HCT116 (cell line): ENCODE measurements at regions not wholly inside any gene's neighbourhood (a gene's known extent, or its start where the extent isn't known, plus 50 kb on each side); places are given as distances from the start of the nearest gene placed in this dataset.

ENCODE experiments used
- ATAC-seq: fragments of 200-7000 bp; cut with Tn5 transposase; 2 replicates; pipeline ENCODE4 v1.9.1; 2020; ENCODE audit warnings: mild to moderate bottlenecking, moderate library complexity
- BruUV-seq: library from RNA; stranded (reverse); fragments of 400-500 nt; replicated peaks from 2 replicates; lab custom pipeline; 2021; lab: Mats Ljungman, UMichigan
- CTCF ChIA-PET: fragments of 300-600 bp; sonication (Branson Sonifier 250); formaldehyde crosslinking; loops from one replicate; lab custom pipeline; 2021; ENCODE audit warnings: antibody characterized with exemption; lab: Charles Lee
- POLR2A ChIA-PET: fragments of 300-600, 350-600 bp; sonication (Branson Sonifier 250); formaldehyde crosslinking; loops from one replicate; lab custom pipeline; 2021; ENCODE audit warnings: antibody characterized with exemption; lab: Charles Lee
- RAD21 ChIA-PET, 2 experiments: fragments of 300-600 bp; sonication (Branson Sonifier 250); formaldehyde crosslinking; loops; one replicate each; lab custom pipeline; 2023; ENCODE audit warnings: low total read pairs in 2 of 2; ENCODE audit not compliant: uncharacterized antibody in 2 of 2, unreplicated experiment in 2 of 2, low non-redundant PET in 1 of 2; lab: Charles Lee
- DNase-seq: peaks from one replicate; pipeline ENCODE4 v3.0.0-alpha.2; 2010; ENCODE audit warnings: low read depth, low spot score
- H2AFZ ChIP-seq: fragments of 200-600 bp; shearing (Covaris generic), sonication (generic); 2 replicates; pipeline ENCODE4 v1.6.1; 2017; ENCODE audit warnings: low read depth, mixed run types, mixed read lengths, antibody characterized with exemption, low read length; ENCODE audit not compliant: poor library complexity, severe bottlenecking
- H3K27ac ChIP-seq: 2 replicates; pipeline ENCODE4 v1.5.1; 2012; ENCODE audit warnings: low read depth, low read length
- H3K27me3 ChIP-seq: fragments of 200-600 bp; sonication (generic); 2 replicates; pipeline ENCODE4 v1.6.1; 2016; ENCODE audit warnings: mixed run types, low read length, mixed read lengths; ENCODE audit not compliant: insufficient read depth
- H3K36me3 ChIP-seq, 2 experiments: fragments of 200-500 bp in 1 of 2; fragments of 200-600 bp in 1 of 2; sonication (Bioruptor generic) in 1 of 2; sonication (generic) in 1 of 2; 2 replicates each; pipeline versions ENCODE4 v1.5.1 to v1.6.1; 2014 to 2016; ENCODE audit warnings: low read length in 2 of 2, inconsistent platforms in 1 of 2, mixed read lengths in 1 of 2, mixed run types in 1 of 2; ENCODE audit not compliant: insufficient read depth in 2 of 2, control insufficient read depth in 1 of 2
- H3K4me1 ChIP-seq, 2 experiments: fragments of 200-600 bp in 1 of 2; sonication (generic) in 1 of 2; 2 replicates each; pipeline versions ENCODE4 v1.5.1 to v1.6.1; 2012 to 2017; ENCODE audit warnings: low read length in 2 of 2, inconsistent platforms in 1 of 2, mild to moderate bottlenecking in 1 of 2, mixed read lengths in 1 of 2, mixed run types in 1 of 2, moderate library complexity in 1 of 2; ENCODE audit not compliant: insufficient read depth in 2 of 2, control insufficient read depth in 1 of 2
- H3K4me2 ChIP-seq: fragments of 200-600 bp; sonication (generic); 2 replicates; pipeline ENCODE4 v1.6.1; 2017; ENCODE audit warnings: mixed run types, low read length, mixed read lengths
- H3K4me3 ChIP-seq, 2 experiments: fragments of 200-600 bp in 1 of 2; sonication (generic) in 1 of 2; replicated peaks in 1 of 2; 2 replicates each; pipeline ENCODE4 v1.5.1; 2011 to 2016; ENCODE audit warnings: low read length in 2 of 2, control low read depth in 1 of 2, low read depth in 1 of 2, mild to moderate bottlenecking in 1 of 2, mixed read lengths in 1 of 2, mixed run types in 1 of 2
- H3K79me2 ChIP-seq: fragments of 200-600 bp; sonication (generic); 2 replicates; pipeline ENCODE4 v1.6.1; 2017; ENCODE audit warnings: mild to moderate bottlenecking, mixed run types, low read length, moderate library complexity, mixed read lengths; ENCODE audit not compliant: insufficient read depth
- H3K9ac ChIP-seq: fragments of 200-600 bp; sonication (generic); 2 replicates; pipeline ENCODE4 v1.6.1; 2016; ENCODE audit warnings: low read length, mixed read lengths
- H3K9me2 ChIP-seq: fragments of 200-600 bp; sonication (generic), shearing (Covaris generic); 2 replicates; pipeline ENCODE4 v1.6.1; 2017; ENCODE audit warnings: mixed run types, mild to moderate bottlenecking, moderate library complexity; ENCODE audit not compliant: insufficient read depth
- H3K9me3 ChIP-seq, 2 experiments: fragments of 200-500 bp in 1 of 2; fragments of 200-600 bp in 1 of 2; sonication (Bioruptor generic) in 1 of 2; sonication (generic) in 1 of 2; 2 replicates each; pipeline ENCODE4 v1.6.1; 2014 to 2017; ENCODE audit warnings: low read length in 2 of 2, mixed read lengths in 2 of 2, inconsistent platforms in 1 of 2, low read depth in 1 of 2, mild to moderate bottlenecking in 1 of 2, mixed run types in 1 of 2, moderate library complexity in 1 of 2; ENCODE audit not compliant: control insufficient read depth in 1 of 2, insufficient read depth in 1 of 2
- H4K20me1 ChIP-seq: fragments of 200-600 bp; sonication (generic), shearing (Covaris generic); 2 replicates; pipeline ENCODE4 v1.6.1; 2017; ENCODE audit warnings: mixed run types, mild to moderate bottlenecking, moderate library complexity; ENCODE audit not compliant: insufficient read depth
- EGR1 ChIP-seq: IDR thresholded peaks from 2 replicates; pipeline ENCODE4 v1.6.1; 2012; ENCODE audit warnings: low read depth
- ELF1 ChIP-seq: IDR thresholded peaks from 2 replicates; pipeline ENCODE4 v1.6.1; 2012; ENCODE audit warnings: low read depth, borderline replicate concordance
- EZH2 ChIP-seq: fragments of 200-600 bp; sonication (generic); IDR thresholded peaks from 2 replicates; pipeline ENCODE4 v1.6.1; 2017; ENCODE audit warnings: antibody characterized with exemption, mixed run types
- EZH2phosphoT487 ChIP-seq: fragments of 200-600 bp; IDR thresholded peaks from 2 replicates; pipeline ENCODE4 v1.6.1; 2018; ENCODE audit warnings: antibody characterized with exemption, borderline replicate concordance
- FOSL1 ChIP-seq: IDR thresholded peaks from 2 replicates; pipeline ENCODE4 v1.6.1; 2012; ENCODE audit warnings: low read depth
- JUND ChIP-seq: IDR thresholded peaks from 2 replicates; pipeline ENCODE4 v1.6.1; 2012
- POLR2A ChIP-seq: IDR thresholded peaks from 2 replicates; pipeline ENCODE4 v1.7.0; 2011; ENCODE audit warnings: borderline replicate concordance; ENCODE audit not compliant: insufficient read depth, insufficient read length; ENCODE audit errors: extremely low read depth
- RAD21 ChIP-seq: IDR thresholded peaks from 2 replicates; pipeline ENCODE4 v1.6.1; 2012; ENCODE audit warnings: low read depth, mild to moderate bottlenecking
- SRF ChIP-seq: IDR thresholded peaks from 2 replicates; pipeline ENCODE4 v1.6.1; 2012; ENCODE audit warnings: low read depth
- YY1 ChIP-seq: IDR thresholded peaks from 2 replicates; pipeline ENCODE4 v1.6.1; 2011; ENCODE audit warnings: low read length, low read depth, moderate library complexity, mild to moderate bottlenecking; ENCODE audit not compliant: insufficient replicate concordance; ENCODE audit errors: extremely low read depth
- intact Hi-C: fragments of 100-400 bp; cut with micrococcal nuclease; formaldehyde crosslinking; loops from 2 replicates; pipeline ENCODE4 v1.10.0; 2022
- TF ChIP-seq, protein P1 (sequence below): IDR thresholded peaks from 2 replicates; pipeline ENCODE4 v1.6.1; 2012; ENCODE audit warnings: low read depth
- TF ChIP-seq, protein P2 (sequence below), 3 experiments: fragments of 200-600 bp in 1 of 3; sonication (generic) in 1 of 3; IDR thresholded peaks in 2 of 3; conservative IDR thresholded peaks in 1 of 3; 2 replicates each; pipeline ENCODE4 v1.5.1; 2012 to 2017; ENCODE audit warnings: low read depth in 2 of 3, low read length in 2 of 3, antibody characterized with exemption in 1 of 3, borderline replicate concordance in 1 of 3, control low read depth in 1 of 3, mild to moderate bottlenecking in 1 of 3, mixed read lengths in 1 of 3, mixed run types in 1 of 3, moderate library complexity in 1 of 3; ENCODE audit not compliant: insufficient read depth in 1 of 3

DNA sequence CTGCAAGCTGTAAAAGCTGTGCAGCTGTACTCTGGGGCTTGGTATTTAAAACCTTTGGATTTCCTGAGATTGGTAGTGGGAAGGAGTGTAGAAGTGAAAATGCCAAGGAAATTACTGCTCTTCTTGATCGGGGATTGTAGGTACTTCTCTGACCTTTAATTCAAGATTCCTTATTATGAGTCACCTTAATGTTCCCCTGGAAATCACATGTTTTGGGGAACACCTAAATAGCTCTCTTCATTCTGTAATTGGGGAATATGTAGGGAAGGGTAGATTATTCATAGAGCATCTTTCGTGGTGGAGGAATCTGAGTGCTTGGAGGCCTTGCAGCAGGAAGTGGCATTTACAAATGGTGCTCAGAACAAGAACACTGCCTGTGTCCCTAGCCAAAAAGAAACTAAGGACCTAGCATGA, 137.8 kb downstream of the UCHL1 start:
- RAD21 ChIA-PET, result no interaction called here
- ATAC-seq (no peak), DNase-seq (no peak)
- Histone ChIP-seq H3K27me3 (no peaks in the 10 kb centered on the region), H3K27ac (no peak overlapping the region), H3K36me3 (no peaks in the 10 kb centered on the region), H4K20me1 (no peaks in the 10 kb centered on the region), H3K4me1 (peaks cover 5 to 10% of the 10 kb centered on the region in 2 experiments; a peak in 3 of 4 replicates), H2AFZ (no peak overlapping the region), H3K79me2 (no peaks in the 10 kb centered on the region), H3K9me2 (no peaks in the 10 kb centered on the region), H3K4me3 (no peak overlapping the region), H3K4me2 (peak overlapping the region; percentile 20; the same call in 1 of the 2 replicates), H3K9ac (no peak overlapping the region), H3K9me3 (no peaks in the 10 kb centered on the region)
- CTCF ChIA-PET, result no interaction called here
- no TSS peak for BruUV-seq
- TF ChIP-seq FOSL1 (no peak), POLR2A (no peak), ELF1 (no peak), JUND (no peak), EZH2 (no peak), RAD21 (no peak), YY1 (no peak), SRF (no peak), EZH2phosphoT487 (no peak), EGR1 (no peak)
- TF ChIP-seq, protein P1, sequence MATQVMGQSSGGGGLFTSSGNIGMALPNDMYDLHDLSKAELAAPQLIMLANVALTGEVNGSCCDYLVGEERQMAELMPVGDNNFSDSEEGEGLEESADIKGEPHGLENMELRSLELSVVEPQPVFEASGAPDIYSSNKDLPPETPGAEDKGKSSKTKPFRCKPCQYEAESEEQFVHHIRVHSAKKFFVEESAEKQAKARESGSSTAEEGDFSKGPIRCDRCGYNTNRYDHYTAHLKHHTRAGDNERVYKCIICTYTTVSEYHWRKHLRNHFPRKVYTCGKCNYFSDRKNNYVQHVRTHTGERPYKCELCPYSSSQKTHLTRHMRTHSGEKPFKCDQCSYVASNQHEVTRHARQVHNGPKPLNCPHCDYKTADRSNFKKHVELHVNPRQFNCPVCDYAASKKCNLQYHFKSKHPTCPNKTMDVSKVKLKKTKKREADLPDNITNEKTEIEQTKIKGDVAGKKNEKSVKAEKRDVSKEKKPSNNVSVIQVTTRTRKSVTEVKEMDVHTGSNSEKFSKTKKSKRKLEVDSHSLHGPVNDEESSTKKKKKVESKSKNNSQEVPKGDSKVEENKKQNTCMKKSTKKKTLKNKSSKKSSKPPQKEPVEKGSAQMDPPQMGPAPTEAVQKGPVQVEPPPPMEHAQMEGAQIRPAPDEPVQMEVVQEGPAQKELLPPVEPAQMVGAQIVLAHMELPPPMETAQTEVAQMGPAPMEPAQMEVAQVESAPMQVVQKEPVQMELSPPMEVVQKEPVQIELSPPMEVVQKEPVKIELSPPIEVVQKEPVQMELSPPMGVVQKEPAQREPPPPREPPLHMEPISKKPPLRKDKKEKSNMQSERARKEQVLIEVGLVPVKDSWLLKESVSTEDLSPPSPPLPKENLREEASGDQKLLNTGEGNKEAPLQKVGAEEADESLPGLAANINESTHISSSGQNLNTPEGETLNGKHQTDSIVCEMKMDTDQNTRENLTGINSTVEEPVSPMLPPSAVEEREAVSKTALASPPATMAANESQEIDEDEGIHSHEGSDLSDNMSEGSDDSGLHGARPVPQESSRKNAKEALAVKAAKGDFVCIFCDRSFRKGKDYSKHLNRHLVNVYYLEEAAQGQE, result no peak
- TF ChIP-seq, protein P2, sequence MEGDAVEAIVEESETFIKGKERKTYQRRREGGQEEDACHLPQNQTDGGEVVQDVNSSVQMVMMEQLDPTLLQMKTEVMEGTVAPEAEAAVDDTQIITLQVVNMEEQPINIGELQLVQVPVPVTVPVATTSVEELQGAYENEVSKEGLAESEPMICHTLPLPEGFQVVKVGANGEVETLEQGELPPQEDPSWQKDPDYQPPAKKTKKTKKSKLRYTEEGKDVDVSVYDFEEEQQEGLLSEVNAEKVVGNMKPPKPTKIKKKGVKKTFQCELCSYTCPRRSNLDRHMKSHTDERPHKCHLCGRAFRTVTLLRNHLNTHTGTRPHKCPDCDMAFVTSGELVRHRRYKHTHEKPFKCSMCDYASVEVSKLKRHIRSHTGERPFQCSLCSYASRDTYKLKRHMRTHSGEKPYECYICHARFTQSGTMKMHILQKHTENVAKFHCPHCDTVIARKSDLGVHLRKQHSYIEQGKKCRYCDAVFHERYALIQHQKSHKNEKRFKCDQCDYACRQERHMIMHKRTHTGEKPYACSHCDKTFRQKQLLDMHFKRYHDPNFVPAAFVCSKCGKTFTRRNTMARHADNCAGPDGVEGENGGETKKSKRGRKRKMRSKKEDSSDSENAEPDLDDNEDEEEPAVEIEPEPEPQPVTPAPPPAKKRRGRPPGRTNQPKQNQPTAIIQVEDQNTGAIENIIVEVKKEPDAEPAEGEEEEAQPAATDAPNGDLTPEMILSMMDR (IDR thresholded peaks at IDR 0.05 in 2 of 3, conservative IDR thresholded peaks at IDR 0.05 in 1 of 3; ENCODE audit: borderline replicate concordance in 1 of 3, insufficient read depth in 1 of 3, low read depth in 2 of 3, low read length in 2 of 3), result no peak
- POLR2A ChIA-PET, result no interaction called here
- intact Hi-C loops, result no loop called here
